Prostate gland (tissue), 2 donors: ENCODE measurements at regions not wholly inside any gene's neighbourhood (a gene's known extent, or its start where the extent isn't known, plus 50 kb on each side); places are given as distances from the start of the nearest gene placed in this dataset.

Experiments used
- DNase-seq: peaks from one replicate; pipeline ENCODE4 v3.0.0-alpha.2; 2019; ENCODE audit warnings: low spot score
- H3K27ac ChIP-seq, 2 donors: fragments of 200-600 bp; sonication (generic); 2 replicates each; pipeline ENCODE4 v1.5.1; 2017 to 2019
- H3K27me3 ChIP-seq: fragments of 200-600 bp; sonication (generic); replicated peaks from 2 replicates; pipeline ENCODE4 v1.5.1; 2019; ENCODE audit not compliant: insufficient read depth
- H3K36me3 ChIP-seq, 2 donors: fragments of 200-600 bp; sonication (generic); 1 replicate in 1 of 2; 2 replicates in 1 of 2; pipeline versions ENCODE4 v1.5.1 to v1.8.1; 2017 to 2019
- H3K4me1 ChIP-seq: fragments of 200-600 bp; sonication (generic); replicated peaks from 2 replicates; pipeline ENCODE4 v1.5.1; 2019
- H3K4me3 ChIP-seq, 2 donors: fragments of 200-600 bp; sonication (generic); 2 replicates each; pipeline ENCODE4 v1.5.1; 2017 to 2019
- H3K9me3 ChIP-seq: fragments of 200-600 bp; sonication (generic); 2 replicates; pipeline ENCODE4 v1.5.1; 2017
- CTCF ChIP-seq, 4 experiments: fragments of 200-600 bp in 2 of 4; fragments of 450-650 bp in 2 of 4; sonication (generic) in 2 of 4; IDR thresholded peaks; 1 replicate in 3 of 4; 2 replicates in 1 of 4; pipeline ENCODE4 v1.5.1; 2016 to 2019; ENCODE audit warnings: antibody characterized with exemption in 4 of 4, mild to moderate bottlenecking in 2 of 4, moderate library complexity in 2 of 4
- POLR2A ChIP-seq: fragments of 450-650 bp; IDR thresholded peaks from one replicate; pipeline ENCODE4 v1.6.1; 2016; ENCODE audit warnings: antibody characterized with exemption, mild to moderate bottlenecking
- POLR2AphosphoS5 ChIP-seq: sonication (generic); formaldehyde crosslinking; IDR thresholded peaks from one replicate; pipeline ENCODE4 v1.6.1; 2017; ENCODE audit warnings: antibody characterized with exemption
- WGBS: methylation state at CpG from one replicate; pipeline ENCODE4 v1.1.5; 2018; 5-methylcytosine and 5-hydroxymethylcytosine counted together
- intact Hi-C: fragments of 100-400 bp; cut with DNase I; formaldehyde crosslinking; loops from one replicate; pipeline ENCODE4 v1.14.2; 2022

GRCh38 chr2:145186303-145186702 lies 666.4 kb upstream of the ZEB2 start:
- H3K36me3 ChIP-seq = no peaks in the 10 kb centered on the region
- H3K4me3 ChIP-seq = no peak overlapping the region
- H3K4me1 ChIP-seq = no peaks in the 10 kb centered on the region
- H3K27me3 ChIP-seq = no peaks in the 10 kb centered on the region
- TF ChIP-seq POLR2A = no peak
- no peak for TF ChIP-seq POLR2AphosphoS5
- no peak for TF ChIP-seq CTCF (IDR thresholded peaks at IDR 0.05)
- H3K27ac ChIP-seq = no peak overlapping the region
- WGBS = 72% methylated on average over 4 of the region's 4 CpGs
- intact Hi-C loops = no loop called here
- no peaks in the 10 kb centered on the region for H3K9me3 ChIP-seq
- DNase-seq = no peak

GRCh38 chr2:145185696-145186095 lies 665.8 kb upstream of the ZEB2 start:
- TF ChIP-seq POLR2A = no peak
- TF ChIP-seq POLR2AphosphoS5 = no peak
- no peak for TF ChIP-seq CTCF (IDR thresholded peaks at IDR 0.05)
- no peak overlapping the region for H3K27ac ChIP-seq
- 91% methylated on average over 3 of the region's 3 CpGs for WGBS

GRCh38 chr2:145184741-145185651 lies 665.1 kb upstream of the ZEB2 start:
- Histone ChIP-seq H3K9me3 (no peaks in the 10 kb centered on the region), H3K4me1 (no peaks in the 10 kb centered on the region), H3K4me3 (no peak overlapping the region), H3K27ac (no peak overlapping the region), H3K36me3 (no peaks in the 10 kb centered on the region), H3K27me3 (no peaks in the 10 kb centered on the region)
- no peak for DNase-seq
- TF ChIP-seq CTCF (IDR thresholded peaks at IDR 0.05) (no peak), POLR2A (no peak), POLR2AphosphoS5 (no peak)
- intact Hi-C loops = no loop called here
- WGBS = 54% methylated on average over 5 of the region's 5 CpGs

More at GRCh38 chr2:145185696-145186095, 665.8 kb upstream of the ZEB2 start:
- H3K4me3 ChIP-seq = no peak overlapping the region
- H3K9me3 ChIP-seq = no peaks in the 10 kb centered on the region
- intact Hi-C loops = no loop called here
- no peaks in the 10 kb centered on the region for H3K4me1 ChIP-seq
- DNase-seq = no peak
- no peaks in the 10 kb centered on the region for H3K27me3 ChIP-seq
- no peaks in the 10 kb centered on the region for H3K36me3 ChIP-seq

- DNase-seq = no peak
- no peaks in the 10 kb centered on the region for H3K4me1 ChIP-seq
- no peak for TF ChIP-seq POLR2A
- no peak for TF ChIP-seq POLR2AphosphoS5
- no peak for TF ChIP-seq CTCF (IDR thresholded peaks at IDR 0.05)
- no peaks in the 10 kb centered on the region for H3K36me3 ChIP-seq
- intact Hi-C loops = no loop called here
- no peak overlapping the region for H3K27ac ChIP-seq
- H3K9me3 ChIP-seq = no peaks in the 10 kb centered on the region
- H3K27me3 ChIP-seq = no peaks in the 10 kb centered on the region
- 84% methylated on average over 2 of the region's 2 CpGs for WGBS
- no peak overlapping the region for H3K4me3 ChIP-seq
These were observed 649.4 kb upstream of the ZEB2 start for GRCh38 chr2:145169285-145169684.

GRCh38 chr2:145168091-145168490 lies 648.2 kb upstream of the ZEB2 start:
- WGBS = 85% methylated on average over 5 of the region's 5 CpGs
- intact Hi-C loops = no loop called here
- H3K27me3 ChIP-seq = no peaks in the 10 kb centered on the region

More at GRCh38 chr2:145168091-145168490, 648.2 kb upstream of the ZEB2 start:
- Histone ChIP-seq H3K36me3 (no peaks in the 10 kb centered on the region), H3K27ac (no peak overlapping the region), H3K9me3 (no peaks in the 10 kb centered on the region), H3K4me1 (no peaks in the 10 kb centered on the region), H3K4me3 (no peak overlapping the region)
- TF ChIP-seq POLR2A = no peak
- TF ChIP-seq CTCF (IDR thresholded peaks at IDR 0.05) = no peak
- no peak for TF ChIP-seq POLR2AphosphoS5
- no peak for DNase-seq
